HG03159 (cell line): ENCODE measurements at regions not wholly inside any gene's neighbourhood (a gene's known extent, or its start where the extent isn't known, plus 50 kb on each side); places are given as distances from the start of the nearest gene placed in this dataset.

ENCODE experiments used
- ATAC-seq: cut with Tn5 transposase; IDR thresholded peaks from one replicate; pipeline ENCODE4 v1.9.1; 2021; ENCODE audit warnings: mild to moderate bottlenecking, moderate library complexity; ENCODE audit not compliant: unreplicated experiment

- no peak for ATAC-seq
These were observed 52.1 kb upstream of the FAM169A start for GRCh38 chr5:74918232-74918669.

- ATAC-seq = no peak
These were observed 50.9 kb upstream of the FAM169A start for GRCh38 chr5:74916831-74917710.
